Panc1 (cell line): ENCODE measurements at regions not wholly inside any gene's neighbourhood (a gene's known extent, or its start where the extent isn't known, plus 50 kb on each side); places are given as distances from the start of the nearest gene placed in this dataset.

Experiments used
- ATAC-seq: fragments of 200-7000 bp; cut with Tn5 transposase; 2 replicates; pipeline ENCODE4 v1.9.1; 2020; ENCODE audit warnings: mild to moderate bottlenecking, moderate library complexity
- BruUV-seq: library from RNA; stranded (reverse); fragments of 400-500 nt; replicated peaks from 2 replicates; lab custom pipeline; 2021; lab: Mats Ljungman, UMichigan
- CTCF ChIA-PET: fragments of 300-600 bp; sonication (Branson Sonifier 250); formaldehyde crosslinking; loops from one replicate; lab custom pipeline; 2022; ENCODE audit warnings: antibody characterized with exemption; lab: Charles Lee
- POLR2A ChIA-PET: fragments of 300-600 bp; sonication (Branson Sonifier 250); formaldehyde crosslinking; loops from one replicate; lab custom pipeline; 2022; ENCODE audit warnings: antibody characterized with exemption; lab: Charles Lee
- DNase-seq: peaks from one replicate; pipeline ENCODE4 v3.0.0-alpha.2; 2010; ENCODE audit warnings: low read depth, low spot score
- H3K27ac ChIP-seq: 2 replicates; pipeline ENCODE4 v1.5.1; 2011; ENCODE audit warnings: mild to moderate bottlenecking, low read length, inconsistent platforms
- H3K27me3 ChIP-seq: fragments of 200-500 bp; sonication (Bioruptor generic); 2 replicates; pipeline ENCODE4 v1.6.0; 2014; ENCODE audit warnings: low read length, inconsistent platforms; ENCODE audit not compliant: control insufficient read depth, insufficient read depth
- H3K36me3 ChIP-seq: fragments of 200-500 bp; sonication (Bioruptor generic); 2 replicates; pipeline ENCODE4 v1.5.1; 2014; ENCODE audit warnings: inconsistent platforms, mild to moderate bottlenecking, low read length, moderate library complexity; ENCODE audit not compliant: control insufficient read depth, insufficient read depth
- H3K4me1 ChIP-seq: 2 replicates; pipeline ENCODE4 v1.5.1; 2011; ENCODE audit warnings: inconsistent platforms, mild to moderate bottlenecking, low read length, moderate library complexity; ENCODE audit not compliant: control insufficient read depth, insufficient read depth
- H3K4me3 ChIP-seq, 2 experiments: 2 replicates each; pipeline ENCODE4 v1.5.1; 2011 to 2012; ENCODE audit warnings: low read depth in 2 of 2, low read length in 2 of 2, mild to moderate bottlenecking in 2 of 2, inconsistent platforms in 1 of 2, moderate library complexity in 1 of 2
- H3K9me3 ChIP-seq: fragments of 200-500 bp; sonication (Bioruptor generic); 2 replicates; pipeline ENCODE4 v1.5.1; 2014; ENCODE audit warnings: low read depth, mild to moderate bottlenecking, inconsistent platforms, low read length, moderate library complexity; ENCODE audit not compliant: control insufficient read depth, insufficient read depth
- CTCF ChIP-seq: fragments of 450-650 bp; IDR thresholded peaks from 2 replicates; pipeline ENCODE4 v1.5.1; 2017; ENCODE audit warnings: mild to moderate bottlenecking
- POLR2AphosphoS5 ChIP-seq: IDR thresholded peaks from 2 replicates; pipeline ENCODE4 v1.6.1; 2012; ENCODE audit warnings: mild to moderate bottlenecking, low read depth, low read length, moderate library complexity
- REST ChIP-seq, 2 experiments: IDR thresholded peaks; 2 replicates each; pipeline ENCODE4 v1.6.1; 2011 to 2012; ENCODE audit warnings: low read depth in 2 of 2, control low read depth in 1 of 2, low read length in 1 of 2, mild to moderate bottlenecking in 1 of 2, moderate library complexity in 1 of 2; ENCODE audit not compliant: insufficient read depth in 1 of 2
- SIN3A ChIP-seq: IDR thresholded peaks from 2 replicates; pipeline ENCODE4 v1.6.1; 2012; ENCODE audit warnings: low read depth, mild to moderate bottlenecking, low read length, moderate library complexity, borderline replicate concordance; ENCODE audit not compliant: insufficient read depth
- TCF7L2 ChIP-seq: IDR thresholded peaks from 2 replicates; pipeline ENCODE4 v1.6.1; 2011; ENCODE audit warnings: mild to moderate bottlenecking, low read depth, low read length, inconsistent platforms
- in situ Hi-C: cut with HindIII; loops from 2 replicates; pipeline ENCODE4 v1.10.0; 2016; ENCODE audit warnings: low sequenced_read_pairs, low pct_unique_long_range_greater_than_20kb
- intact Hi-C: fragments of 100-400 bp; cut with micrococcal nuclease; formaldehyde crosslinking; loops from one replicate; pipeline ENCODE4 v1.10.0; 2022; ENCODE audit not compliant: unreplicated experiment

- intact Hi-C loops (no loop called here), in situ Hi-C loops (no loop called here)
- Histone ChIP-seq H3K9me3 (no peaks in the 10 kb centered on the region), H3K4me3 (no peak overlapping the region), H3K27me3 (no peaks in the 10 kb centered on the region), H3K4me1 (no peaks in the 10 kb centered on the region), H3K36me3 (no peaks in the 10 kb centered on the region), H3K27ac (no peak overlapping the region)
- POLR2A ChIA-PET, result no interaction called here
- CTCF ChIA-PET, result no interaction called here
- no peak for TF ChIP-seq SIN3A
- TF ChIP-seq REST (IDR thresholded peaks at IDR 0.05; ENCODE audit: insufficient read depth in 1 of 2, low read depth in 2 of 2, low read length in 1 of 2), result no peak
- TF ChIP-seq POLR2AphosphoS5, result no peak
- no peak for TF ChIP-seq TCF7L2
- TF ChIP-seq CTCF, result no peak
- no peak for DNase-seq
- BruUV-seq, result no TSS peak
- ATAC-seq, result no peak
These were observed 282.1 kb upstream of the LYPLAL1 start for GRCh38 chr1:218891577-218891976.

GRCh38 chr1:218895064-218895587 is 278.6 kb upstream of the LYPLAL1 start:
- ChIA-PET CTCF (no interaction called here), POLR2A (no interaction called here)
- no peaks in the 10 kb centered on the region for H3K4me1 ChIP-seq
- ATAC-seq (no peak), DNase-seq (no peak)
- H3K27me3 ChIP-seq, result no peaks in the 10 kb centered on the region
- in situ Hi-C loops (no loop called here), intact Hi-C loops (no loop called here)
- no TSS peak for BruUV-seq
- TF ChIP-seq POLR2AphosphoS5, result no peak
- TF ChIP-seq TCF7L2, result no peak
- TF ChIP-seq CTCF, result no peak
- no peak for TF ChIP-seq REST (IDR thresholded peaks at IDR 0.05; ENCODE audit: insufficient read depth in 1 of 2, low read depth in 2 of 2, low read length in 1 of 2)
- TF ChIP-seq SIN3A, result no peak
- no peak overlapping the region for H3K27ac ChIP-seq
- H3K9me3 ChIP-seq, result no peaks in the 10 kb centered on the region
- H3K4me3 ChIP-seq, result no peak overlapping the region
- H3K36me3 ChIP-seq, result no peaks in the 10 kb centered on the region
